HL-60 (cell line): ENCODE measurements at regions not wholly inside any gene's neighbourhood (a gene's known extent, or its start where the extent isn't known, plus 50 kb on each side); places are given as distances from the start of the nearest gene placed in this dataset.

Experiments used
- CTCF ChIP-seq: IDR thresholded peaks from one replicate; pipeline ENCODE4 v1.5.1; 2011; ENCODE audit warnings: low read length, control low read depth, inconsistent platforms; ENCODE audit not compliant: insufficient read depth
- POLR2AphosphoS5 ChIP-seq: IDR thresholded peaks from 2 replicates; pipeline ENCODE4 v1.6.1; 2012; ENCODE audit warnings: low read depth
- REST ChIP-seq: IDR thresholded peaks from 2 replicates; pipeline ENCODE4 v1.6.1; 2012; ENCODE audit warnings: low read depth; ENCODE audit not compliant: insufficient replicate concordance

- TF ChIP-seq CTCF, result no peak
- no peak for TF ChIP-seq POLR2AphosphoS5
- no peak for TF ChIP-seq REST
Observed at GRCh38 chr17:6366221-6366666, 68.7 kb downstream of the AIPL1 start.
